ENCODE measurements at regions not wholly inside any gene's neighbourhood (a gene's known extent, or its start where the extent isn't known, plus 50 kb on each side); places are given as distances from the start of the nearest gene placed in this dataset.

DNA sequence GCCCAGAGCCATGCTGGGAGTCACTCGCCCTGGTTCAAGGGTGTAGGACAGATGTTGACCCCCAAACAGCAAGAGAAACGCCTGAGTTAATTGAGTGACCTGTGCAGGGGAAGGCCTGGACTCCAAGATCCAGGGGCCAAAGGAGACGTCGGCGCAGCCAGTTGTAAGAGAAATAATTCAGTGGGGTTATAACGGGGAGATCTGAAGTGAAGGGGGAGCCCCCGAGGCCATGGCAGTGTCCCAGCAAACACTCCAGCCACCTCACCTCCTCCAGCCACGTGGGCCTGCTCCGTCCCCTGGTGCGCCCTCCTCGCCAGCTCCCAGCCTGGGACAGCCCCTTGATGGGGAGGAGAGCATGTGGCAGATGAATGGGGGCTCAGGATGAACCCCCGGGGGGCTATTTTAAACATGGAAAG is 130.7 kb upstream of the GPC1 start:
- H3K79me2 ChIP-seq (ENCODE audit: low read length) = no peaks in the 10 kb centered on the region
- no peak for TF ChIP-seq EZH2phosphoT487 (IDR thresholded peaks at IDR 0.05; ENCODE audit: borderline replicate concordance, low read length)
- TF ChIP-seq EZH2 (IDR thresholded peaks at IDR 0.05; ENCODE audit: low read length, unreplicated experiment) = no peak
- TF ChIP-seq, protein P1, sequence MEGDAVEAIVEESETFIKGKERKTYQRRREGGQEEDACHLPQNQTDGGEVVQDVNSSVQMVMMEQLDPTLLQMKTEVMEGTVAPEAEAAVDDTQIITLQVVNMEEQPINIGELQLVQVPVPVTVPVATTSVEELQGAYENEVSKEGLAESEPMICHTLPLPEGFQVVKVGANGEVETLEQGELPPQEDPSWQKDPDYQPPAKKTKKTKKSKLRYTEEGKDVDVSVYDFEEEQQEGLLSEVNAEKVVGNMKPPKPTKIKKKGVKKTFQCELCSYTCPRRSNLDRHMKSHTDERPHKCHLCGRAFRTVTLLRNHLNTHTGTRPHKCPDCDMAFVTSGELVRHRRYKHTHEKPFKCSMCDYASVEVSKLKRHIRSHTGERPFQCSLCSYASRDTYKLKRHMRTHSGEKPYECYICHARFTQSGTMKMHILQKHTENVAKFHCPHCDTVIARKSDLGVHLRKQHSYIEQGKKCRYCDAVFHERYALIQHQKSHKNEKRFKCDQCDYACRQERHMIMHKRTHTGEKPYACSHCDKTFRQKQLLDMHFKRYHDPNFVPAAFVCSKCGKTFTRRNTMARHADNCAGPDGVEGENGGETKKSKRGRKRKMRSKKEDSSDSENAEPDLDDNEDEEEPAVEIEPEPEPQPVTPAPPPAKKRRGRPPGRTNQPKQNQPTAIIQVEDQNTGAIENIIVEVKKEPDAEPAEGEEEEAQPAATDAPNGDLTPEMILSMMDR (conservative IDR thresholded peaks at IDR 0.05; ENCODE audit: low read depth, low read length) = no peak
- H3K9ac ChIP-seq (ENCODE audit: low read length) = no peak overlapping the region
- H3K27me3 ChIP-seq (ENCODE audit: low read length) = peaks cover 14% of the 10 kb centered on the region; the same call in 1 of the 2 replicates
- no peaks in the 10 kb centered on the region for H3F3A ChIP-seq (ENCODE audit: low read length, unreplicated experiment)
- DNase-seq (no peak), ATAC-seq (no peak)
- H3K27ac ChIP-seq (ENCODE audit: low read length) = no peak overlapping the region
- H3K36me3 ChIP-seq (ENCODE audit: low read depth, low read length) = no peaks in the 10 kb centered on the region
- H3K4me1 ChIP-seq (ENCODE audit: insufficient read depth, low read length) = no peaks in the 10 kb centered on the region
- H4K20me1 ChIP-seq (ENCODE audit: low read length) = no peaks in the 10 kb centered on the region
- BruUV-seq (replicated peaks) = no TSS peak
- no peak overlapping the region for H3K4me2 ChIP-seq (ENCODE audit: low read length)
- no peaks in the 10 kb centered on the region for H3K9me2 ChIP-seq (replicated peaks; ENCODE audit: low read length)
- ChIA-PET CTCF (no interaction called here), POLR2A (ENCODE audit: unreplicated experiment) (interaction anchor here (0.6 kb wide), 1 partner anchor 65 kb away, joined by 3 read pairs; no protein-coding TSS in a partner anchor)
- no peak overlapping the region for H3K4me3 ChIP-seq (ENCODE audit: low read length)
- intact Hi-C loops (cut with micrococcal nuclease) = no loop called here
- no peak overlapping the region for H2AFZ ChIP-seq (ENCODE audit: low read length)
- no peaks in the 10 kb centered on the region for H3K9me3 ChIP-seq (ENCODE audit: low read length)

DNA sequence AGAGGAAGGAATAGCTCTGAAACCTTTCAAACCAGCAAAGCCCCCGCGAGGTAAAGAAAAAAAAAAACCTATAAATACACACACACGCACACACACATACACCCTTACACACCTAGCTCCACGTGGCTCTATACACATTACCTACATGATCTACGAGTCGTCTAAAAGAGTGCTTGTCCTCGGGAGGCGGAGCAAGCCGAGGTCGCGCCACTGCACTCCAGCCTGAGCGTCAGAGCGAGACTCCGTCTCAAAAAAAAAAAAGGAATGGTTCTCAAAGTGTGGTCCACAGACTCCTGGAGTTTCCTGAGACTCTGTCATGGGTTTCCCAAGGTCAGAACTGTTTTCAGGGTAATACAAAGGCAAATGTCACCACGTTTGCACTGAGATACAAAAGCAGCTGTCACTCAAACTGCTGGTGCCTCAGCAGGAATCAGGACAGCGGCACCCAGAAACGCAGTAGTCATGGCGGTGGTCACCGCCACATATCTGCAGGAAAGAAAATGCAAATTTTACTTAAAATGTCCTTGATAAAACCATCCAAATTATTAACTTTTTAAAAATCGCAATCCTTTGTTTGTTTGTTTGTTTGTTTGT is 130.0 kb upstream of the GPC1 start:
- Histone ChIP-seq H3K27me3 (ENCODE audit: low read length) (peaks cover 21% of the 10 kb centered on the region), H3K4me1 (ENCODE audit: insufficient read depth, low read length) (no peaks in the 10 kb centered on the region), H3K9me3 (ENCODE audit: low read length) (no peaks in the 10 kb centered on the region), H3K27ac (ENCODE audit: low read length) (no peak overlapping the region), H3K36me3 (ENCODE audit: low read depth, low read length) (no peaks in the 10 kb centered on the region), H2AFZ (ENCODE audit: low read length) (no peak overlapping the region), H3K79me2 (ENCODE audit: low read length) (no peaks in the 10 kb centered on the region), H3K4me2 (ENCODE audit: low read length) (no peak overlapping the region), H3K4me3 (ENCODE audit: low read length) (no peak overlapping the region), H3F3A (ENCODE audit: low read length, unreplicated experiment) (no peaks in the 10 kb centered on the region), H3K9ac (ENCODE audit: low read length) (no peak overlapping the region), H4K20me1 (ENCODE audit: low read length) (no peaks in the 10 kb centered on the region), H3K9me2 (replicated peaks; ENCODE audit: low read length) (no peaks in the 10 kb centered on the region)
- CTCF ChIA-PET = no interaction called here
- DNase-seq (no peak), ATAC-seq (no peak)
- intact Hi-C loops (cut with micrococcal nuclease) = no loop called here
- BruUV-seq (replicated peaks) = no TSS peak
- TF ChIP-seq EZH2phosphoT487 (IDR thresholded peaks at IDR 0.05; ENCODE audit: borderline replicate concordance, low read length) (no peak), EZH2 (IDR thresholded peaks at IDR 0.05; ENCODE audit: low read length, unreplicated experiment) (no peak)
- TF ChIP-seq, protein P1 (conservative IDR thresholded peaks at IDR 0.05; ENCODE audit: low read depth, low read length) = no peak
- POLR2A ChIA-PET (ENCODE audit: unreplicated experiment) = no interaction called here

DNA sequence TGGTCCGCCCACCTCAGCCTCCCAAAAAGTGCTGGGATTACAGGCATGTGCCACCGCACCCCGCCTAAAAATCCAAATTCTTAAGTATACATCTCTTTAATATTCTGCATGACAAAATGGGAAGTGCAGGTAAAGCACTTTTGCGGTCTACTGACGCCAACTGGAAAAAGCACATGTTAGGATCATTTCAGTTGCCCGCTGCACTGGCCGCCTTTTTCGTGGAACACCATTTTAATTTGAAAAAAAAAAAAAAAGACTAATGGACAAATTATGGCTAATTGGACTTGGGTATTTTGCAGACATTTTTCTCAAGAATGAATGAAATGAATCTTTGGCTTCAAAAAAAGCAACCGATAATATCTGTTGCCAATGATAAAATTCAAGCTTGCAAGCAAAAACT is 129.3 kb upstream of the GPC1 start:
- Histone ChIP-seq H3K9me3 (ENCODE audit: low read length) (no peaks in the 10 kb centered on the region), H4K20me1 (ENCODE audit: low read length) (no peaks in the 10 kb centered on the region), H3K27ac (ENCODE audit: low read length) (no peak overlapping the region), H3K9ac (ENCODE audit: low read length) (no peak overlapping the region), H3K79me2 (ENCODE audit: low read length) (no peaks in the 10 kb centered on the region), H3K9me2 (replicated peaks; ENCODE audit: low read length) (no peaks in the 10 kb centered on the region), H2AFZ (ENCODE audit: low read length) (no peak overlapping the region), H3K4me3 (ENCODE audit: low read length) (no peak overlapping the region), H3K27me3 (ENCODE audit: low read length) (peaks cover 28% of the 10 kb centered on the region), H3F3A (ENCODE audit: low read length, unreplicated experiment) (no peaks in the 10 kb centered on the region), H3K36me3 (ENCODE audit: low read depth, low read length) (no peaks in the 10 kb centered on the region), H3K4me1 (ENCODE audit: insufficient read depth, low read length) (no peaks in the 10 kb centered on the region), H3K4me2 (ENCODE audit: low read length) (no peak overlapping the region)
- TF ChIP-seq, protein P1 (conservative IDR thresholded peaks at IDR 0.05; ENCODE audit: low read depth, low read length) = no peak
- no peak for TF ChIP-seq EZH2 (IDR thresholded peaks at IDR 0.05; ENCODE audit: low read length, unreplicated experiment)
- TF ChIP-seq EZH2phosphoT487 (IDR thresholded peaks at IDR 0.05; ENCODE audit: borderline replicate concordance, low read length) = no peak
- intact Hi-C loops (cut with micrococcal nuclease) = no loop called here
- ATAC-seq (no peak), DNase-seq (no peak)
- POLR2A ChIA-PET (ENCODE audit: unreplicated experiment) = no interaction called here
- BruUV-seq (replicated peaks) = no TSS peak
- CTCF ChIA-PET = no interaction called here
